GM19324 (cell line): ENCODE measurements at regions not wholly inside any gene's neighbourhood (a gene's known extent, or its start where the extent isn't known, plus 50 kb on each side); places are given as distances from the start of the nearest gene placed in this dataset.

Experiments
- ATAC-seq: cut with Tn5 transposase; IDR thresholded peaks from one replicate; pipeline ENCODE4 v1.9.1; 2021; ENCODE audit warnings: mild to moderate bottlenecking, moderate library complexity; ENCODE audit not compliant: unreplicated experiment, low FRiP score

- no peak for ATAC-seq
Measured at GRCh38 chr9:115362101-115362500, 244.1 kb upstream of the TNC start.

GRCh38 chr9:115362640-115363039 lies 244.7 kb upstream of the TNC start:
- ATAC-seq = no peak

- ATAC-seq = no peak
Measured at GRCh38 chr9:115364991-115365390, 247.0 kb upstream of the TNC start.

- no peak for ATAC-seq
Measured at GRCh38 chr9:115367321-115367720, 249.4 kb upstream of the TNC start.

- ATAC-seq = no peak
Measured at GRCh38 chr9:115367780-115368525, 250.0 kb upstream of the TNC start.

GRCh38 chr9:115369322-115369957 lies 251.5 kb upstream of the TNC start:
- no peak for ATAC-seq

- peak; percentile 76 for ATAC-seq
Measured at GRCh38 chr9:115373000-115373709, 255.2 kb upstream of the TNC start.

- no peak for ATAC-seq
Measured at GRCh38 chr9:115373710-115374045, 255.7 kb upstream of the TNC start.

- no peak for ATAC-seq
Measured at GRCh38 chr9:115374724-115375268, 256.8 kb upstream of the TNC start.

- ATAC-seq = no peak
Measured at GRCh38 chr9:115378241-115378640, 260.3 kb upstream of the TNC start.

GRCh38 chr9:115378758-115379157 lies 260.8 kb upstream of the TNC start:
- no peak for ATAC-seq

GRCh38 chr9:115379719-115380118 lies 261.8 kb upstream of the TNC start:
- no peak for ATAC-seq

GRCh38 chr9:115382865-115383264 lies 264.9 kb upstream of the TNC start:
- ATAC-seq = no peak

- no peak for ATAC-seq
Measured at GRCh38 chr9:115385383-115386122, 267.6 kb upstream of the TNC start.

GRCh38 chr9:115386963-115387770 lies 269.2 kb upstream of the TNC start:
- no peak for ATAC-seq

GRCh38 chr9:115391168-115391825 lies 273.3 kb upstream of the TNC start:
- ATAC-seq = no peak

- no peak for ATAC-seq
Measured at GRCh38 chr9:115393976-115394775, 276.2 kb upstream of the TNC start.

GRCh38 chr9:115395511-115396021 lies 277.6 kb upstream of the TNC start:
- no peak for ATAC-seq
